ENCODE measurements at regions not wholly inside any gene's neighbourhood (a gene's known extent, or its start where the extent isn't known, plus 50 kb on each side); places are given as distances from the start of the nearest gene placed in this dataset.

GRCh38 chr13:50412046-50412617, 396.9 kb downstream of the KCNRG start:
- DNase-seq, result no peak
- no peaks in the 10 kb centered on the region for H3K27me3 ChIP-seq
- in situ Hi-C loops (cut with MboI; ENCODE audit: low pct_ligation_motif_present in 1 of 4, low pct_unique_long_range_greater_than_20kb in 1 of 4, low sequenced_read_pairs in 3 of 4), result no loop called here
- H3K9me3 ChIP-seq, result no peaks in the 10 kb centered on the region
- no peak overlapping the region for H3K4me3 ChIP-seq
- intact Hi-C loops (cut with DNase I; ENCODE audit: low total_unique reads), result no loop called here
- WGBS, 2 donors (ENCODE audit: low coverage in 1 of 2), result 88 to 91% methylated on average over 4 of the region's 4 CpGs
- TF ChIP-seq EP300 (IDR thresholded peaks at IDR 0.05; ENCODE audit: low read depth), result no peak
- TF ChIP-seq POLR2AphosphoS5 (IDR thresholded peaks at IDR 0.05), result no peak
- TF ChIP-seq CTCF (IDR thresholded peaks at IDR 0.05), result no peak
- no peak for TF ChIP-seq POLR2A (IDR thresholded peaks at IDR 0.05)
- peaks cover 0 to 3% (median 0%) of the 10 kb centered on the region in 4 donors for H3K4me1 ChIP-seq
- H3K36me3 ChIP-seq, result no peaks in the 10 kb centered on the region
- H3K27ac ChIP-seq, result no peak overlapping the region

GRCh38 chr13:50414640-50415039, 399.4 kb downstream of the KCNRG start:
- intact Hi-C loops (cut with DNase I; ENCODE audit: low total_unique reads) (no loop called here), in situ Hi-C loops (cut with MboI; ENCODE audit: low pct_ligation_motif_present in 1 of 4, low pct_unique_long_range_greater_than_20kb in 1 of 4, low sequenced_read_pairs in 3 of 4) (no loop called here)
- TF ChIP-seq POLR2AphosphoS5 (IDR thresholded peaks at IDR 0.05) (no peak), POLR2A (IDR thresholded peaks at IDR 0.05) (no peak), EP300 (IDR thresholded peaks at IDR 0.05; ENCODE audit: low read depth) (no peak), CTCF (IDR thresholded peaks at IDR 0.05) (no peak)
- Histone ChIP-seq H3K4me1 (peaks cover 0 to 7% (median 3%) of the 10 kb centered on the region in 4 donors), H3K27me3 (no peaks in the 10 kb centered on the region), H3K4me3 (no peak overlapping the region), H3K9me3 (no peaks in the 10 kb centered on the region), H3K36me3 (no peaks in the 10 kb centered on the region), H3K27ac (no peak overlapping the region)
- WGBS, 2 donors (ENCODE audit: low coverage in 1 of 2), result 100% methylated on average over 1 of the region's 1 CpG
- DNase-seq, result no peak

GRCh38 chr13:50415428-50415827, 400.2 kb downstream of the KCNRG start:
- Histone ChIP-seq H3K27ac (no peak overlapping the region), H3K36me3 (no peaks in the 10 kb centered on the region), H3K9me3 (no peaks in the 10 kb centered on the region), H3K4me1 (peaks cover 0 to 7% (median 3%) of the 10 kb centered on the region in 4 donors), H3K4me3 (no peak overlapping the region), H3K27me3 (no peaks in the 10 kb centered on the region)
- intact Hi-C loops (cut with DNase I; ENCODE audit: low total_unique reads) (no loop called here), in situ Hi-C loops (cut with MboI; ENCODE audit: low pct_ligation_motif_present in 1 of 4, low pct_unique_long_range_greater_than_20kb in 1 of 4, low sequenced_read_pairs in 3 of 4) (no loop called here)
- TF ChIP-seq POLR2A (IDR thresholded peaks at IDR 0.05) (no peak), EP300 (IDR thresholded peaks at IDR 0.05; ENCODE audit: low read depth) (no peak), POLR2AphosphoS5 (IDR thresholded peaks at IDR 0.05) (no peak), CTCF (IDR thresholded peaks at IDR 0.05) (no peak)
- 65 to 77% methylated on average over 2 to 3 of the region's 3 CpGs for WGBS, 2 donors (ENCODE audit: low coverage in 1 of 2)
- no peak for DNase-seq

DNA sequence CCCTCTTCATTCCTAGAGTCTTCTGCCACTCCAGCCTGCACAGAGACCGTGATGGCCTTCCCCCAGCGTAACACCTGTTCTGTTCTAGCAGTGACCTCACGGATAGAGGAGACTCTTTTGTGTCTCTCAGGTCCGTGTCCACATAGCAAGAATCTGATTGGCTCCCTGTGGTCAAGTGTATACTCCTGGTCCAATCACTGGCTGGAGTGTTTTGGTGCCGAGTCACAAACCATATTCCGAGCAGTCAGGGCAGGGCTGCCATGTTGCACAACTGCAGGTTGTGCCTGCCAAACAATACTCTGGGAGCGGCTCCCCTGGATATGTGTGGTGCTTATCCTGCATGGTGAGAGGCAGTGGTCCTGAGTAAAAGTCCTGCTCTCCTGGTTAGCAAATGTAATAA, 402.4 kb downstream of the KCNRG start:
- no peak for DNase-seq
- H3K4me1 ChIP-seq, result peaks cover 9 to 25% (median 13%) of the 10 kb centered on the region in 4 donors
- no peak overlapping the region for H3K4me3 ChIP-seq
- H3K9me3 ChIP-seq, result no peaks in the 10 kb centered on the region
- intact Hi-C loops (cut with DNase I; ENCODE audit: low total_unique reads) (no loop called here), in situ Hi-C loops (cut with MboI; ENCODE audit: low pct_ligation_motif_present in 1 of 4, low pct_unique_long_range_greater_than_20kb in 1 of 4, low sequenced_read_pairs in 3 of 4) (no loop called here)
- 82% methylated on average over 7 of the region's 7 CpGs; no CpG with 5 or more reads in 1 of the 2 donors for WGBS, 2 donors (ENCODE audit: low coverage in 1 of 2)
- TF ChIP-seq POLR2AphosphoS5 (IDR thresholded peaks at IDR 0.05) (no peak), CTCF (IDR thresholded peaks at IDR 0.05) (no peak), POLR2A (IDR thresholded peaks at IDR 0.05) (no peak), EP300 (IDR thresholded peaks at IDR 0.05; ENCODE audit: low read depth) (no peak)
- no peak overlapping the region for H3K27ac ChIP-seq
- no peaks in the 10 kb centered on the region for H3K36me3 ChIP-seq
- H3K27me3 ChIP-seq, result no peaks in the 10 kb centered on the region

All from transverse colon (tissue), 4 donors.